GM21619 (cell line): ENCODE measurements at regions not wholly inside any gene's neighbourhood (a gene's known extent, or its start where the extent isn't known, plus 50 kb on each side); places are given as distances from the start of the nearest gene placed in this dataset.
"Not testable (repeated sequence)": the region's sequence is repeated elsewhere in the genome, so short reads cannot be mapped to it uniquely, and the experiment has no call there.

Experiments used
- ATAC-seq: cut with Tn5 transposase; IDR thresholded peaks from one replicate; pipeline ENCODE4 v1.9.1; 2021; ENCODE audit not compliant: unreplicated experiment

DNA sequence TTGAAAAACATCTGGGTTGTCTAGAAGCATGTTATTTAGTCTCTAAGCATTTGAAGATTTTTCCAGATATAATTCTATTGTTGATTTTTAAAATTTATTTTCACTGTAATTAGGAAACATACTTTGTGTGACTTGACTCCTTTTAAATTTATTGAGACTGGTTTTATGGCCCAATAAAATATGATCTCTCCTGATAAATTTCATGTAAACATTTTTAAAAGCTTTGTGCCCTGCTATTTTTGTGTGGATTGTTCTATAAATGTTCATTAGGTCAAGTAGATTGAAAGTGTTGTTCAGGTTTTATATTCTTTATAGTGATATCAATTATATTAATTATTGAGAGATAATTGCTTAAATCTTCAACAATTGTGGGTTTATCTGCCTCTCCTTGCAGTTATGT is 105.4 kb downstream of the RFX6 start:
- no peak for ATAC-seq

GRCh38 chr6:116983375-116983774 is 106.3 kb downstream of the RFX6 start:
- no peak for ATAC-seq

DNA sequence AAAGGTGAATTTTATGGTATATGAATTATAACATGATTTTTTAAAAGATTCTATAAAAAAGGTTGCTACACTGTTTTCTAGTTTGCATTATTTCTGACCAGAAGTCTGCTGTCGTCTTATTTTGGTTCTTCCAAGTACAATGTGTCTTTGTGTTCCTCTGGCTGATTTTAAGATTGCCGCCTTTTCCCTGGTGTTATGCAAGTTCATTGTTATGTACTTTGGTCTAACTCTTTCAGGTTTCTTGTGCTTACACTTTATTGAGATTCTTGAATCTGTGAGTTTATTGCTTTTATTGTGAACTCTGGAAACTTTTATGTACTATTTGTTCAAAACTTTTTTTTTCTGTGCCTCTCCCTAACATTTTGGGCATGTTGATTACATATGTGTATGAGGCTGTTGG is 109.8 kb downstream of the RFX6 start:
- ATAC-seq, result no peak

DNA sequence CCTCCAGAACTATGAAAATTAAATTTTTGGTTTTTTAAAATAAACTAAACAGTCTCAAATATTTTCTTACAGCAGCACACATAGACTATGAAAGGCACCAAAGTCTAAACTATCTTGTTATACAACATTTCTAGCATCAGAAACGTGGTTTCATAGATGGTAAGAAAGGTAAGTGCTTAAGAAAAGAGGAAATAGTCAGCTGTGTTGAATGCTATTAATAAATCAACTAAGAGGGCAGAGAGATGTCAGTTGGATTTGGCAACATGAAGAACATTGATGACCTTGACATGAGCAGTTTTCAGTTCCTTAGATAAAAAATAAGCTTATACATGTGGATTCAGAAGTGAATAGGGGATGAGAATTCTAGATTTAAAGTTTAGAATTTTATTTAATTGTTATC is 113.6 kb downstream of the RFX6 start:
- no peak for ATAC-seq

GRCh38 chr6:116992546-116992945 is 115.5 kb downstream of the RFX6 start:
- no peak for ATAC-seq

- ATAC-seq, result no peak
Measured at GRCh38 chr6:116994447-116994846, 117.4 kb downstream of the RFX6 start.

DNA sequence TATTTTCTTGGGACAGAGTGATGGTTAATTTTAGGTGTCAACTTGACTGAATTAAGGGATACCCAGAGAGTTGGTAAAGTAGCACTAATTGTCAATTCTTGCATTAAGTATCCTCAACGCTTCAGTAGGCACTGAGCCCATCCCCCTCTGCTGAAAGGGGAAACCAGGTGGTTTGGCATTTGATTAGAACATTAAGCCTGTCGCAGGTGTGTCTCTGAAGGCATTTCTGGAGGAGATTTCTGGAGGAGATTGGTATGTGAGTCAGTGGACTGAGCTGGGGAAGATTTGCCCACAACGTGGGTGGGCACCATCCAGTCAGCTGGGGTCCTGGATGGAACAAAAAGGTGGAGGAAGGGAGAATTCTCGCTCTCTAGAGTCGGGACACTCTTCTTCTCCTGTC is 119.8 kb downstream of the RFX6 start:
- no peak for ATAC-seq

DNA sequence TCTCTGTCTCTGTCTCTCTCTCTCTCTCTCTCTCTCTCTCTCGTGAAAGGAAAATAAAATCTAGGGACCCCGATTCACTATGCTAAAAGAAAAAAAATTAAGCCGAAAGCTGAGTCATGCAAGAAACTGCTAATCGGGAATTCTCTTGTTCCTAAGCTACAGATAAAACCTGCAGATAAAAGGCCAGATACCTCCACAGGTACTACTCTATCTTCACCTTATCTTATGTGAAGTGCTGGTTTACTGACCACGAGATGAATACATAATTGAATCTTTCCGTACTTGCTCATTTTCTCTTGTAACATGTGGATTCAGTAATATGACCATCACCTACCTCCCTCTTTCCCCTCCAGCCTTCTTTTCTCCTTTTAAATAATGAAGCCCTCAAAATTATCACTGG is 120.5 kb downstream of the RFX6 start:
- no peak for ATAC-seq

GRCh38 chr6:117007659-117008058 is 130.6 kb downstream of the RFX6 start:
- no peak for ATAC-seq

DNA sequence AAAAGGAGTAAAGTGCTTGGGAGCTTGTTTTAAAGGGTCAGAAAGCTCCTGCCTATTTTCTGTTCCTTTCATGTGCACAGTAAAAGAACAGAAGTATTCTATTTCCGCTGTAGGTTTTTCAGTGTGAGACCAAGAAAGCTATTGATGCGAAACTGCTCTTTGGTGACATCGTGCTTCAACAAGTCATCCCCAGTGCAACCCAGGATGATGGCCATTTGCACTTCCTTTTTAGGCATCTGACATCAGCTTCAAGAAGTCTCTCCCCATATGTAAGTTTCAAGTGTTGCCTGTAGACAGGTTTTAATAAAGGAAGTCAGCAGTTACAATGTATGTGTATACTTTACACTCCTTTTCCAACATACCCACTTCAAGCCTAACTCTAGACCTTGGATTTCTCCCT is 131.6 kb downstream of the RFX6 start:
- ATAC-seq, result peak; percentile 76

DNA sequence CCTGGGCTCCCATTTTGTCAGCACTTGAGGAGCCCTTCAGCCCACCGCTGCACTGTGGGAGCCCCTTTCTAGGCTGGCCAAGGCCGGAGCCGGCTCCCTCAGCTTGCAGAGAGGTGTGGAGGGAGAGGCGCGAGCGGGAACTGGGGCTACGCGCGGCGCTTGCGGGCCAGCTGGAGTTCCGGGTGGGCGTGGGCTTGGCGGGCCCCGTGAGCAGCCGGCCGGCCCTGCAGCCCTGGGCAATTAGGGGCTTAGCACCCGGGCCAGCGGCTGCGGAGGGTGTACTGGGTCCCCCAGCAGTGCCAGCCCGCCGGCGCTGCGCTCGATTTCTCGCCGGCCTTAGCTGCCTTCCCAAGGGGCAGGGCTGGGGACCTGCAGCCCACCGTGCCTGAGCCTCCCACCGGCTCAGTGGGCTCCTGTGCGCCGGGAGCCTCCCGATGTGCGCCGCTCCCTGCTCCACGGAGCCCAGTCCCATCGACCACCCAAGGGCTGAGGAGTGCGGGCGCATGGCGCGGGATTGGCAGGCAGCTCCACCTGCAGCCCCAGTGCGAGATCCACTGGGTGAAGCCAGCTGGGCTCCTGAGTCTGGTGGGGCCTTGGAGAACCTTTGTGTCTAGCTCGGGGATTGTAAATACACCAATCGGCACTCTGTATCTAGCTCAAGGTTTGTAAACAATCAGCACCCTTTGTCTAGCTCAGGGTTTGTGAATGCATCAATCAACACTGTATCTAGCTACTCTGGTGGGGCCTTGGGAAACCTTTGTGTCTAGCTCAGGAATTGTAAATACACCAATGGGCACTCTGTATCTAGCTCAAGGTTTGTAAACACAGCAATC is 137.8 kb downstream of the RFX6 start:
- not testable (repeated sequence) for ATAC-seq

DNA sequence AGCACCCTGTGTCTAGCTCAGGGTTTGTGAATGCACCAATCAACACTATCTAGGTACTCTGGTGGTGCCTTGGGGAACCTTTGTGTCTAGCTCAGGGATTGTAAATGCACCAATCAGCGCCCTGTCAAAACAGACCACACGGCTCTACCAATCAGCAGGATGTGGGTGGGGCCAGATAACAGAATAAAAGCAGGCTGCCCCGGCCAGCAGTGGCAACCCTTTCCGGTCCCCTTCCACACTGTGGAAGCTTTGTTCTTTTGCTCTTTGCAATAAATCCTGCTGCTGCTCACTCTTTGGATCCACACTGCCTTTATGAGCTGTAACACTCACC is 138.4 kb downstream of the RFX6 start:
- not testable (repeated sequence) for ATAC-seq

- no peak for ATAC-seq
Measured at GRCh38 chr6:117018771-117019170, 141.7 kb downstream of the RFX6 start.

GRCh38 chr6:117022774-117023173 is 145.7 kb downstream of the RFX6 start:
- ATAC-seq, result no peak

DNA sequence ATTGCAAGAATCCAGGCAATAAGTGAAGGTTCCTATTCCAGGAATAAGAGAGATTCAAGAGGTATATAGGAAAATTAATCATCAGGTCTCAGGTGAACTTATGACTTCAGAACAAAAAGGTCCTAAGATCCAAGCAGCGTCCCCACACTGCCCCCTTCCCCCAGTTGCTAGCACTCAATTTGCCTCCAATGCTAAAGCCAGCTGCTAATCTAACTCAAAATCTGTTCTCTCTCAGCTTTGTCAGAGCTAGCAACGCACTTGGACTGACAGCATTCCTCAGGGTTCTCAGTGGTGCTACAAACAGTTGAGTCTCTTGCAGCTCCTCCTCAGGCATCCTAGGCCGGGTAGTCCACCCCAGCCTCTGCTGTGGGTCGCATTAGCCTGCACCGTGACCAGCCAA is 148.3 kb downstream of the RFX6 start:
- ATAC-seq, result no peak

- no peak for ATAC-seq
Measured at GRCh38 chr6:117028256-117028655, 151.2 kb downstream of the RFX6 start.

- ATAC-seq, result no peak
Measured at GRCh38 chr6:117034547-117034946, 157.5 kb downstream of the RFX6 start.

DNA sequence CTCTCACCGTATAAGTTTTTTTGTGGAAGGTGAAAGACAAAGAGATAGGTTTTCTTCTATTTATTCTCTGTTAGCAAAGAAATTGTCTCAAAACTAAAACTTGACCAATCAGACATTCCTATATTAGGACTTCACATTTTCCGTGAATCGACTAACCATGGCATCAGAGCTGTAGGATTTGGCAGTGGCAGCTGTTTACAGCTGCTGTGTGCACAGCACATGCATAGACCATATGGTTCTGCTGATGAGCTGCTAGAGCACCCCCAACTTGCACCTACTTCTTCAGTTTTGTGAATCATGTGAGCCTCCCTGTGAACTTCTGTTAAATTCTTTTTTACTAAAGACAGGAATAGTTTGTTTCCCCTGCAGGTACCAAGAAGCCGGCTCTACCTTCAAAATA is 157.9 kb downstream of the RFX6 start:
- no peak for ATAC-seq

DNA sequence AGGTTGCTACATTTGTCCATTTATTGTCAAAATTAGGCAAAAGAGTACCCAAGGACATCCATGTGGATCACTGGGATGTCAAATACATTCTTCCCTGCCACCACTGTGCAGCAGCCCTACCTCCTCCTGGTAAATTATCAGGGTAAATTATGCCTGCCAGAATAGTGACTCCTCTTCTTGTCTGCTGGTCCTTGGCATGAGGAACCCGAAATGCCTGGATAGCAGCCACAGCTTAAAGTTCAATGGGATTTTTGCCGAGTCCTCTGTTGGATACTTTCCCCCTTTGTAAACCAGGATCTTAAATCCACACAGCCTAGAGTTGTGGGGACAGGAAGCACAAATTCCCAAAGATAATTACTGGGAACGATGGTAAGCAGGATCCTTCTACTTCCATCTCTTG is 173.3 kb downstream of the RFX6 start:
- no peak for ATAC-seq

GRCh38 chr6:117072134-117072533 is 193.2 kb upstream of the VGLL2 start:
- ATAC-seq, result no peak

DNA sequence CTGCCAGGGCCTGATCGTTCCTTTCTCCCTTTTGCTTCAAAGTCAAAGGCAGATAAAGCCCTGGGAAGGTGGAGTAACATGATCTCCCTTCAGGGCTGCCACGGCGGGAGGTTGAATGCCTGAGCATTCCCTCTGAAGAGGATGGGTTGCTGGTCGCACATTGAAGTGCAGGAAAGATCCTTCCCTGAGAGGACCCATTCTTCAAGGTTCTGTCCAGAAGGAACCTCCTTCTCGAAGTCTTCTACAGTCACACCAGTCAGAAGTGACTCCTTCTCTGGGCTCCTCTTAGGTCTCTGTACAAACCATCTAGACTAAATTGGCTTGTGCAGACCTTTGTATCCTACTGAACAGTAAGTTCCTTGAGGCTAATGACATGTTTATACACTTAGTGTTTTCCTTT is 192.6 kb upstream of the VGLL2 start:
- ATAC-seq, result no peak

DNA sequence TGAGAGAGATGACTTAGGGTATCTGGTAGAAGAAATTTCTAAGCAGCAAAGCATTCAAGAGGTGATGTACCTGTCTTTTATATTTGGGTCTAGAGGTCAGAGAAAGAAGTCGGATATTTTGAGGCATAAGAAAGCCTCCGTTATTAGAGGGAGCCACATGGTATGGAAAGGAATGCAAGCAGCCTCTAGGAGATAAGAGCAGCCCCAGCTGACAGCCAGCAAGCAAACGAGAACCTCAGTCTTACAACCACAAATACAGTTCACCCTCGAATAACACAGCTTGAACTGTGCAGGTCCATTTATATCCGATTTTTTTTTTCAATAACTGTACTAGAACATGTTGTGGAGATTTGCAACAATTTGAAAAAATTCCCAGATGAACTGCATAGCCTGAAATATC is 190.7 kb upstream of the VGLL2 start:
- ATAC-seq, result no peak

GRCh38 chr6:117075218-117075617 is 190.1 kb upstream of the VGLL2 start:
- no peak for ATAC-seq
